IgD-negative memory B cell (primary cell): ENCODE measurements at regions not wholly inside any gene's neighbourhood (a gene's known extent, or its start where the extent isn't known, plus 50 kb on each side); places are given as distances from the start of the nearest gene placed in this dataset.
"Not testable (repeated sequence)": the region's sequence is repeated elsewhere in the genome, so short reads cannot be mapped to it uniquely, and the experiment has no call there.

Source experiments
- H3K27ac Mint-ChIP-seq, 3 donors: one replicate each; pipeline ENCODE4 v1.8.0; 2020 to 2022; ENCODE audit warnings: mild to moderate bottlenecking in 3 of 3, mixed read lengths in 3 of 3, moderate library complexity in 1 of 3
- H3K27me3 Mint-ChIP-seq: one replicate; pipeline ENCODE4 v1.8.0; 2021; ENCODE audit warnings: mixed read lengths
- H3K36me3 Mint-ChIP-seq: one replicate; pipeline ENCODE4 v1.8.0; 2020; ENCODE audit warnings: mild to moderate bottlenecking, mixed read lengths
- H3K4me1 Mint-ChIP-seq, 3 donors: one replicate each; pipeline ENCODE4 v1.8.0; 2020 to 2022; ENCODE audit warnings: mixed read lengths in 3 of 3, mild to moderate bottlenecking in 1 of 3
- H3K4me3 Mint-ChIP-seq, 4 donors: one replicate each; pipeline ENCODE4 v1.8.0; 2020 to 2022; ENCODE audit warnings: mild to moderate bottlenecking in 4 of 4, mixed read lengths in 4 of 4, moderate library complexity in 3 of 4
- H3K9me3 Mint-ChIP-seq, 3 donors: one replicate each; pipeline ENCODE4 v1.8.0; 2020 to 2021; ENCODE audit warnings: mixed read lengths in 3 of 3, mild to moderate bottlenecking in 1 of 3

- H3K27ac Mint-ChIP-seq = no peak overlapping the region
- H3K36me3 Mint-ChIP-seq = no peaks in the 10 kb centered on the region
- H3K4me3 Mint-ChIP-seq = no peak overlapping the region
- no peaks in the 10 kb centered on the region for H3K9me3 Mint-ChIP-seq
- no peaks in the 10 kb centered on the region for H3K4me1 Mint-ChIP-seq
- no peaks in the 10 kb centered on the region for H3K27me3 Mint-ChIP-seq
Observed at GRCh38 chr5:92838253-92838652, 742.8 kb downstream of the NR2F1-AS1 start.

- Mint-ChIP-seq H3K36me3 (no peaks in the 10 kb centered on the region), H3K27me3 (no peaks in the 10 kb centered on the region), H3K27ac (no peak overlapping the region), H3K4me1 (no peaks in the 10 kb centered on the region), H3K9me3 (peaks cover 0 to 2% (median 0%) of the 10 kb centered on the region in 3 donors), H3K4me3 (no peak overlapping the region)
Observed at GRCh38 chr5:92836855-92837755, 743.9 kb downstream of the NR2F1-AS1 start.

- H3K27me3 Mint-ChIP-seq = no peaks in the 10 kb centered on the region
- H3K4me1 Mint-ChIP-seq = no peaks in the 10 kb centered on the region
- H3K36me3 Mint-ChIP-seq = no peaks in the 10 kb centered on the region
- H3K4me3 Mint-ChIP-seq = no peak overlapping the region
- H3K27ac Mint-ChIP-seq = no peak overlapping the region
- peaks cover 0 to 2% (median 0%) of the 10 kb centered on the region in 3 donors for H3K9me3 Mint-ChIP-seq
Observed at GRCh38 chr5:92835712-92836111, 745.3 kb downstream of the NR2F1-AS1 start.

- H3K9me3 Mint-ChIP-seq, H3K36me3 Mint-ChIP-seq, H3K4me3 Mint-ChIP-seq, H3K27ac Mint-ChIP-seq, H3K4me1 Mint-ChIP-seq, H3K27me3 Mint-ChIP-seq: not testable (repeated sequence)
Observed at GRCh38 chr5:92823551-92823950, 757.5 kb downstream of the NR2F1-AS1 start.

- Mint-ChIP-seq H3K4me1 (no peaks in the 10 kb centered on the region), H3K27ac (no peak overlapping the region), H3K9me3 (no peaks in the 10 kb centered on the region), H3K4me3 (no peak overlapping the region), H3K27me3 (no peaks in the 10 kb centered on the region), H3K36me3 (no peaks in the 10 kb centered on the region)
Observed at GRCh38 chr5:92822183-92822582, 758.8 kb downstream of the NR2F1-AS1 start.

- H3K36me3 Mint-ChIP-seq = no peaks in the 10 kb centered on the region
- no peaks in the 10 kb centered on the region for H3K4me1 Mint-ChIP-seq
- no peaks in the 10 kb centered on the region for H3K9me3 Mint-ChIP-seq
- H3K4me3 Mint-ChIP-seq = no peak overlapping the region
- H3K27me3 Mint-ChIP-seq = no peaks in the 10 kb centered on the region
- no peak overlapping the region for H3K27ac Mint-ChIP-seq
Observed at GRCh38 chr5:92809855-92810465, 771.1 kb downstream of the NR2F1-AS1 start.

GRCh38 chr5:92808474-92808873 is 772.5 kb downstream of the NR2F1-AS1 start:
- Mint-ChIP-seq H3K9me3 (no peaks in the 10 kb centered on the region), H3K36me3 (no peaks in the 10 kb centered on the region), H3K27me3 (no peaks in the 10 kb centered on the region), H3K27ac (no peak overlapping the region), H3K4me3 (no peak overlapping the region), H3K4me1 (peaks cover 0 to 1% (median 0%) of the 10 kb centered on the region in 3 donors)

GRCh38 chr5:92807085-92807484 is 773.9 kb downstream of the NR2F1-AS1 start:
- Mint-ChIP-seq H3K27ac (no peak overlapping the region), H3K27me3 (no peaks in the 10 kb centered on the region), H3K36me3 (no peaks in the 10 kb centered on the region), H3K4me1 (peaks cover 0 to 1% (median 0%) of the 10 kb centered on the region in 3 donors), H3K9me3 (no peaks in the 10 kb centered on the region), H3K4me3 (no peak overlapping the region)

- no peaks in the 10 kb centered on the region for H3K36me3 Mint-ChIP-seq
- H3K4me1 Mint-ChIP-seq = peaks cover 0 to 1% (median 0%) of the 10 kb centered on the region in 3 donors
- H3K27me3 Mint-ChIP-seq = no peaks in the 10 kb centered on the region
- no peaks in the 10 kb centered on the region for H3K9me3 Mint-ChIP-seq
- no peak overlapping the region for H3K27ac Mint-ChIP-seq
- H3K4me3 Mint-ChIP-seq = no peak overlapping the region
Observed at GRCh38 chr5:92805446-92805845, 775.6 kb downstream of the NR2F1-AS1 start.

- Mint-ChIP-seq H3K27me3 (no peaks in the 10 kb centered on the region), H3K36me3 (no peaks in the 10 kb centered on the region), H3K4me3 (no peak overlapping the region), H3K4me1 (peaks cover 0 to 1% (median 0%) of the 10 kb centered on the region in 3 donors), H3K9me3 (peaks cover 0 to 4% (median 1%) of the 10 kb centered on the region in 3 donors), H3K27ac (no peak overlapping the region)
Observed at GRCh38 chr5:92801911-92802310, 779.1 kb downstream of the NR2F1-AS1 start.

- no peak overlapping the region for H3K4me3 Mint-ChIP-seq
- no peaks in the 10 kb centered on the region for H3K27me3 Mint-ChIP-seq
- H3K4me1 Mint-ChIP-seq = peaks cover 0 to 1% (median 0%) of the 10 kb centered on the region in 3 donors
- peaks cover 0 to 4% (median 1%) of the 10 kb centered on the region in 3 donors for H3K9me3 Mint-ChIP-seq
- no peak overlapping the region for H3K27ac Mint-ChIP-seq
- no peaks in the 10 kb centered on the region for H3K36me3 Mint-ChIP-seq
Observed at GRCh38 chr5:92800365-92800764, 780.7 kb downstream of the NR2F1-AS1 start.

- H3K27me3 Mint-ChIP-seq = no peaks in the 10 kb centered on the region
Observed at GRCh38 chr5:92795633-92796032, 785.4 kb downstream of the NR2F1-AS1 start.

GRCh38 chr5:92780057-92780456 is 801.0 kb downstream of the NR2F1-AS1 start:
- H3K4me1 Mint-ChIP-seq = no peaks in the 10 kb centered on the region
- no peaks in the 10 kb centered on the region for H3K27me3 Mint-ChIP-seq
- no peak overlapping the region for H3K27ac Mint-ChIP-seq
- no peaks in the 10 kb centered on the region for H3K36me3 Mint-ChIP-seq
- H3K9me3 Mint-ChIP-seq = no peaks in the 10 kb centered on the region
- no peak overlapping the region for H3K4me3 Mint-ChIP-seq

More at GRCh38 chr5:92795633-92796032, 785.4 kb downstream of the NR2F1-AS1 start:
- Mint-ChIP-seq H3K4me1 (no peaks in the 10 kb centered on the region), H3K4me3 (no peak overlapping the region), H3K27ac (no peak overlapping the region), H3K9me3 (peaks cover 6 to 16% (median 9%) of the 10 kb centered on the region in 3 donors), H3K36me3 (no peaks in the 10 kb centered on the region)

GRCh38 chr5:92779536-92779935 is 801.5 kb downstream of the NR2F1-AS1 start:
- Mint-ChIP-seq H3K4me3 (no peak overlapping the region), H3K4me1 (no peaks in the 10 kb centered on the region), H3K27ac (no peak overlapping the region), H3K36me3 (no peaks in the 10 kb centered on the region), H3K27me3 (no peaks in the 10 kb centered on the region), H3K9me3 (no peaks in the 10 kb centered on the region)

- no peaks in the 10 kb centered on the region for H3K4me1 Mint-ChIP-seq
- H3K27ac Mint-ChIP-seq = no peak overlapping the region
- no peaks in the 10 kb centered on the region for H3K36me3 Mint-ChIP-seq
- H3K9me3 Mint-ChIP-seq = no peaks in the 10 kb centered on the region
- no peaks in the 10 kb centered on the region for H3K27me3 Mint-ChIP-seq
- no peak overlapping the region for H3K4me3 Mint-ChIP-seq
Observed at GRCh38 chr5:92778261-92778660, 802.8 kb downstream of the NR2F1-AS1 start.

GRCh38 chr5:92777421-92777820 is 803.6 kb downstream of the NR2F1-AS1 start:
- Mint-ChIP-seq H3K4me3 (no peak overlapping the region), H3K36me3 (no peaks in the 10 kb centered on the region), H3K9me3 (peaks cover 0 to 1% (median 0%) of the 10 kb centered on the region in 3 donors), H3K4me1 (no peaks in the 10 kb centered on the region), H3K27ac (no peak overlapping the region), H3K27me3 (no peaks in the 10 kb centered on the region)
